ENCODE measurements at regions not wholly inside any gene's neighbourhood (a gene's known extent, or its start where the extent isn't known, plus 50 kb on each side); places are given as distances from the start of the nearest gene placed in this dataset.

GRCh38 chr12:27384261-27384590 is 51.6 kb downstream of the BMAL2 start:
- H3K9me3 ChIP-seq (replicated peaks; ENCODE audit: control insufficient read depth, insufficient read depth, low read length), result no peaks in the 10 kb centered on the region
- no peak overlapping the region for H2AFZ ChIP-seq (ENCODE audit: control insufficient read depth, low read depth, low read length)
- no peak overlapping the region for H3K4me2 ChIP-seq (ENCODE audit: control insufficient read depth, insufficient read depth)
- H3K4me3 ChIP-seq, result no peak overlapping the region
- TF ChIP-seq POLR2AphosphoS5 (IDR thresholded peaks at IDR 0.05; ENCODE audit: low read length) (no peak), CREM (IDR thresholded peaks at IDR 0.05; ENCODE audit: low read depth) (no peak)
- H3K79me2 ChIP-seq (ENCODE audit: control insufficient read depth, insufficient read depth, low read length), result no peaks in the 10 kb centered on the region
- no TSS peak for BruUV-seq (replicated peaks)
- H3K36me3 ChIP-seq (ENCODE audit: control insufficient read depth in 2 of 2, insufficient read depth in 2 of 2, low read length in 1 of 2), result peaks cover 0 to 15% of the 10 kb centered on the region in 2 experiments; a peak in 2 of 4 replicates
- intact Hi-C loops (cut with micrococcal nuclease; ENCODE audit: unreplicated experiment), result loop anchor here (1.0 to 5.0 kb wide), 3 partner anchors 49 to 367 kb away; no protein-coding TSS in a partner anchor
- DNase-seq (ENCODE audit: low read depth, low spot score), result no peak
- SMC1A ChIA-PET (ENCODE audit: uncharacterized antibody, unreplicated experiment), result interaction anchor here (1.0 to 4.7 kb wide), 14 partner anchors 9 to 345 kb away, joined by 3 to 55 read pairs (median 5); partner anchors contain the start of gene BMAL2
- CTCF ChIA-PET, result interaction anchor here (0.5 to 6.2 kb wide), 36 partner anchors 9 to 499 kb away, joined by 3 to 61 read pairs (median 5); partner anchors contain the start of genes BMAL2, MED21 and TM7SF3
- in situ Hi-C loops (cut with MboI), result no loop called here
- RAD21 ChIA-PET (ENCODE audit: unreplicated experiment), result interaction anchor here (0.9 to 2.3 kb wide), 12 partner anchors 21 to 368 kb away, joined by 3 to 19 read pairs (median 4); partner anchors contain the start of gene MED21
- no peaks in the 10 kb centered on the region for H4K20me1 ChIP-seq (ENCODE audit: control insufficient read depth, insufficient read depth)
- no peak for FAIRE-seq
- no peak overlapping the region for H3K27ac ChIP-seq (ENCODE audit: control insufficient read depth, insufficient read depth)
- WGBS (ENCODE audit: insufficient coverage, insufficient replicate concordance, low lambda C conversion rate, missing lambda C conversion rate), result 10% methylated on average over 1 of the region's 1 CpG
- H3K27me3 ChIP-seq (replicated peaks in 1 of 2; ENCODE audit: control insufficient read depth in 2 of 2, insufficient read depth in 2 of 2, low read length in 1 of 2), result no peaks in the 10 kb centered on the region
- POLR2A ChIA-PET, result interaction anchor here (0.6 to 1.6 kb wide), 3 partner anchors 52 to 369 kb away, joined by 3 to 6 read pairs (median 4); partner anchors contain the start of gene BMAL2
- no peak overlapping the region for H3K9ac ChIP-seq (ENCODE audit: control insufficient read depth, insufficient read depth, low read length)
- no peak for ATAC-seq
- no peaks in the 10 kb centered on the region for H3K4me1 ChIP-seq (ENCODE audit: control insufficient read depth, insufficient read depth, low read length)

DNA sequence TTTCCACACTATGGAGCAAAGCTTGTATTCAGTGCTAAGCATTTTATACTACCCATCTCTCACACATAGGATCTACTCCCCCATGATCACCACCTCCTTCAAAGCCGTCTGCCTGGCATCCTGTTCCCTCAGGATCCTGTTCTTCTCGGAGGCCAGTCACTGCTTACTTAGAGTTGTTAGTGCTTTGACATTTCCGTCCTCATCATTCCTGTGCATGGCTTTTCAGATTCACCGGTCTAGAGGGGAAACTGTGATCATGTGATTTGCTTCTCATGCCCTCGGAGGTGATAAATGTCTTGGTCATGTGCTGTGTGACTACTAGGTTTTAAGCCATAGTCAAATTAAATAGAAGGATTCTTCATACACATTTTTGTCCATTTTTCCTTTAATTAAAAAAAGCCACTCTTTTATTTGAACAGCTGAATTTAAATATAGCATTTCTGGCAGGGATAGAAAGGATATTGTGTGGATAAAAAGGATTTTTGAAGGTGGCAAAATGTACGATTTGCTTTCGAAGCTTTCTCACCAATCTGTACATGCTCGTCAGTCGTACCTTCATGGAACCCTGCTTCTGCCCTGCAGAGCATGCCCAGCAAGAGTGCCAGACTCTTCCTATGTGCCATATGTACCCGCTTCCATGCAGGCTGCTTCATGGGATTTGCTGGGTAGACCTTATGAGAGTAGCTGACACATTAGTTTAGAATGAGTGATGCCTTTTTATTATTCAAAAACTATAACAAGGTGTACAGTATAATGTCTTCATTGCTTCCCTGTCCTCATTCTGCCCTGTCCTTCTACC is 53.3 kb downstream of the BMAL2 start:
- no peak for DNase-seq (ENCODE audit: low read depth, low spot score)
- in situ Hi-C loops (cut with MboI), result no loop called here
- ChIA-PET CTCF (interaction anchor here (0.7 to 6.2 kb wide), 19 partner anchors 11 to 531 kb away, joined by 3 to 61 read pairs (median 4); partner anchors contain the start of gene TM7SF3), POLR2A (interaction anchor here (1.6 kb wide), 1 partner anchor 53 kb away, joined by 3 read pairs; the partner anchor contains the start of gene BMAL2), SMC1A (ENCODE audit: uncharacterized antibody, unreplicated experiment) (interaction anchor here (1.0 to 4.7 kb wide), 9 partner anchors 20 to 370 kb away, joined by 3 to 55 read pairs (median 6); partner anchors contain the start of gene MED21), RAD21 (ENCODE audit: unreplicated experiment) (interaction anchor here (1.2 to 2.3 kb wide), 5 partner anchors 61 to 370 kb away, joined by 4 to 19 read pairs (median 9); no protein-coding TSS in a partner anchor)
- FAIRE-seq, result no peak
- no peaks in the 10 kb centered on the region for H3K9me3 ChIP-seq (replicated peaks; ENCODE audit: control insufficient read depth, insufficient read depth, low read length)
- BruUV-seq (replicated peaks), result no TSS peak
- H3K4me2 ChIP-seq (ENCODE audit: control insufficient read depth, insufficient read depth), result no peak overlapping the region
- 98% methylated on average over 10 of the region's 10 CpGs for WGBS (ENCODE audit: insufficient coverage, insufficient replicate concordance, low lambda C conversion rate, missing lambda C conversion rate)
- H3K4me1 ChIP-seq (ENCODE audit: control insufficient read depth, insufficient read depth, low read length), result no peaks in the 10 kb centered on the region
- H3K79me2 ChIP-seq (ENCODE audit: control insufficient read depth, insufficient read depth, low read length), result no peaks in the 10 kb centered on the region
- no peak overlapping the region for H3K27ac ChIP-seq (ENCODE audit: control insufficient read depth, insufficient read depth)
- no peaks in the 10 kb centered on the region for H3K27me3 ChIP-seq (replicated peaks in 1 of 2; ENCODE audit: control insufficient read depth in 2 of 2, insufficient read depth in 2 of 2, low read length in 1 of 2)
- H3K36me3 ChIP-seq (ENCODE audit: control insufficient read depth in 2 of 2, insufficient read depth in 2 of 2, low read length in 1 of 2), result peaks cover 0 to 15% of the 10 kb centered on the region in 2 experiments; a peak in 2 of 4 replicates
- H3K4me3 ChIP-seq, result no peak overlapping the region
- H3K9ac ChIP-seq (ENCODE audit: control insufficient read depth, insufficient read depth, low read length), result no peak overlapping the region
- ATAC-seq, result no peak
- no peak overlapping the region for H2AFZ ChIP-seq (ENCODE audit: control insufficient read depth, low read depth, low read length)
- TF ChIP-seq, protein P1, sequence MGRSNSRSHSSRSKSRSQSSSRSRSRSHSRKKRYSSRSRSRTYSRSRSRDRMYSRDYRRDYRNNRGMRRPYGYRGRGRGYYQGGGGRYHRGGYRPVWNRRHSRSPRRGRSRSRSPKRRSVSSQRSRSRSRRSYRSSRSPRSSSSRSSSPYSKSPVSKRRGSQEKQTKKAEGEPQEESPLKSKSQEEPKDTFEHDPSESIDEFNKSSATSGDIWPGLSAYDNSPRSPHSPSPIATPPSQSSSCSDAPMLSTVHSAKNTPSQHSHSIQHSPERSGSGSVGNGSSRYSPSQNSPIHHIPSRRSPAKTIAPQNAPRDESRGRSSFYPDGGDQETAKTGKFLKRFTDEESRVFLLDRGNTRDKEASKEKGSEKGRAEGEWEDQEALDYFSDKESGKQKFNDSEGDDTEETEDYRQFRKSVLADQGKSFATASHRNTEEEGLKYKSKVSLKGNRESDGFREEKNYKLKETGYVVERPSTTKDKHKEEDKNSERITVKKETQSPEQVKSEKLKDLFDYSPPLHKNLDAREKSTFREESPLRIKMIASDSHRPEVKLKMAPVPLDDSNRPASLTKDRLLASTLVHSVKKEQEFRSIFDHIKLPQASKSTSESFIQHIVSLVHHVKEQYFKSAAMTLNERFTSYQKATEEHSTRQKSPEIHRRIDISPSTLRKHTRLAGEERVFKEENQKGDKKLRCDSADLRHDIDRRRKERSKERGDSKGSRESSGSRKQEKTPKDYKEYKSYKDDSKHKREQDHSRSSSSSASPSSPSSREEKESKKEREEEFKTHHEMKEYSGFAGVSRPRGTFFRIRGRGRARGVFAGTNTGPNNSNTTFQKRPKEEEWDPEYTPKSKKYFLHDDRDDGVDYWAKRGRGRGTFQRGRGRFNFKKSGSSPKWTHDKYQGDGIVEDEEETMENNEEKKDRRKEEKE (IDR thresholded peaks at IDR 0.05), result no peak
- H4K20me1 ChIP-seq (ENCODE audit: control insufficient read depth, insufficient read depth), result no peaks in the 10 kb centered on the region
- intact Hi-C loops (cut with micrococcal nuclease; ENCODE audit: unreplicated experiment), result loop anchor here (2.0 kb wide), 1 partner anchor 51 kb away; no protein-coding TSS in a partner anchor

Data from GM12878 (cell line).